MM.1S (cell line): ENCODE measurements at regions not wholly inside any gene's neighbourhood (a gene's known extent, or its start where the extent isn't known, plus 50 kb on each side); places are given as distances from the start of the nearest gene placed in this dataset.

Source experiments
- DNase-seq: peaks from one replicate; pipeline ENCODE4 v3.0.0-alpha.2; 2015
- H2AFZ ChIP-seq: fragments of 300-600 bp; sonication (generic); 2 replicates; pipeline ENCODE4 v1.6.0; 2016; ENCODE audit warnings: antibody characterized with exemption, low read length
- H3F3A ChIP-seq: fragments of 300-600 bp; sonication (generic); 2 replicates; pipeline ENCODE4 v1.6.1; 2016; ENCODE audit warnings: mild to moderate bottlenecking, antibody characterized with exemption, low read length, moderate library complexity, mixed read lengths; ENCODE audit not compliant: insufficient read depth
- H3K27ac ChIP-seq: fragments of 300-600 bp; sonication (generic); 2 replicates; pipeline ENCODE4 v1.5.1; 2016; ENCODE audit warnings: mild to moderate bottlenecking, low read length
- H3K27me3 ChIP-seq: fragments of 300-600 bp; sonication (generic); replicated peaks from 2 replicates; pipeline ENCODE4 v1.6.0; 2016; ENCODE audit warnings: low read length; ENCODE audit not compliant: insufficient read depth
- H3K36me3 ChIP-seq: fragments of 300-600 bp; sonication (generic); replicated peaks from 2 replicates; pipeline ENCODE4 v1.6.1; 2016; ENCODE audit warnings: mild to moderate bottlenecking, low read length, mixed read lengths; ENCODE audit not compliant: insufficient read depth
- H3K4me1 ChIP-seq: fragments of 300-600 bp; sonication (generic); 2 replicates; pipeline ENCODE4 v1.6.1; 2016; ENCODE audit warnings: low read length, mixed read lengths
- H3K4me2 ChIP-seq: fragments of 300-600 bp; sonication (generic); 2 replicates; pipeline ENCODE4 v1.6.0; 2016; ENCODE audit warnings: low read depth, low read length
- H3K4me3 ChIP-seq: fragments of 300-600 bp; sonication (generic); 2 replicates; pipeline ENCODE4 v1.5.1; 2016; ENCODE audit warnings: low read length, mixed read lengths
- H3K79me2 ChIP-seq: fragments of 300-600 bp; sonication (generic); 2 replicates; pipeline ENCODE4 v1.6.1; 2016; ENCODE audit warnings: mixed run types, low read length, mixed read lengths
- H3K9ac ChIP-seq: fragments of 300-600 bp; sonication (generic); 2 replicates; pipeline ENCODE4 v1.6.1; 2016; ENCODE audit warnings: low read length, mixed read lengths
- H3K9me2 ChIP-seq: fragments of 300-600 bp; sonication (generic); replicated peaks from 2 replicates; pipeline ENCODE4 v1.6.1; 2016; ENCODE audit warnings: mild to moderate bottlenecking, low read length, mixed read lengths; ENCODE audit not compliant: insufficient read depth
- H3K9me3 ChIP-seq: fragments of 300-600 bp; sonication (generic); replicated peaks from 2 replicates; pipeline ENCODE4 v1.6.1; 2016; ENCODE audit warnings: mild to moderate bottlenecking, low read length, mixed read lengths; ENCODE audit not compliant: insufficient read depth
- H4K20me1 ChIP-seq: fragments of 300-600 bp; sonication (generic); 2 replicates; pipeline ENCODE4 v1.6.1; 2016; ENCODE audit warnings: mild to moderate bottlenecking, low read length, moderate library complexity, mixed read lengths; ENCODE audit not compliant: insufficient read depth
- EZH2 ChIP-seq: fragments of 300-600 bp; sonication (generic); optimal IDR thresholded peaks from 2 replicates; pipeline ENCODE3; 2017; ENCODE audit warnings: low read depth, mild to moderate bottlenecking, antibody characterized with exemption, low read length, mixed read lengths
- EZH2phosphoT487 ChIP-seq: fragments of 300-600 bp; sonication (generic); IDR thresholded peaks from 2 replicates; pipeline ENCODE4 v1.6.1; 2018; ENCODE audit warnings: antibody characterized with exemption, low read length
- TF ChIP-seq, protein P1 (sequence below): fragments of 300-600 bp; sonication (generic); IDR thresholded peaks from 2 replicates; pipeline ENCODE4 v1.5.1; 2016; ENCODE audit warnings: antibody characterized with exemption, low read length, mixed read lengths

GRCh38 chr9:87237336-87237735 lies 260.3 kb upstream of the DAPK1 start:
- no peak for DNase-seq
- Histone ChIP-seq H3K4me1 (no peaks in the 10 kb centered on the region), H3K27me3 (no peaks in the 10 kb centered on the region), H3F3A (no peaks in the 10 kb centered on the region), H2AFZ (no peak overlapping the region), H4K20me1 (no peaks in the 10 kb centered on the region), H3K9me2 (no peaks in the 10 kb centered on the region), H3K27ac (no peak overlapping the region), H3K79me2 (no peaks in the 10 kb centered on the region), H3K4me2 (no peak overlapping the region), H3K9me3 (no peaks in the 10 kb centered on the region; the same call in 1 of the 2 replicates), H3K36me3 (no peaks in the 10 kb centered on the region), H3K4me3 (no peak overlapping the region), H3K9ac (no peak overlapping the region)
- TF ChIP-seq, protein P1, sequence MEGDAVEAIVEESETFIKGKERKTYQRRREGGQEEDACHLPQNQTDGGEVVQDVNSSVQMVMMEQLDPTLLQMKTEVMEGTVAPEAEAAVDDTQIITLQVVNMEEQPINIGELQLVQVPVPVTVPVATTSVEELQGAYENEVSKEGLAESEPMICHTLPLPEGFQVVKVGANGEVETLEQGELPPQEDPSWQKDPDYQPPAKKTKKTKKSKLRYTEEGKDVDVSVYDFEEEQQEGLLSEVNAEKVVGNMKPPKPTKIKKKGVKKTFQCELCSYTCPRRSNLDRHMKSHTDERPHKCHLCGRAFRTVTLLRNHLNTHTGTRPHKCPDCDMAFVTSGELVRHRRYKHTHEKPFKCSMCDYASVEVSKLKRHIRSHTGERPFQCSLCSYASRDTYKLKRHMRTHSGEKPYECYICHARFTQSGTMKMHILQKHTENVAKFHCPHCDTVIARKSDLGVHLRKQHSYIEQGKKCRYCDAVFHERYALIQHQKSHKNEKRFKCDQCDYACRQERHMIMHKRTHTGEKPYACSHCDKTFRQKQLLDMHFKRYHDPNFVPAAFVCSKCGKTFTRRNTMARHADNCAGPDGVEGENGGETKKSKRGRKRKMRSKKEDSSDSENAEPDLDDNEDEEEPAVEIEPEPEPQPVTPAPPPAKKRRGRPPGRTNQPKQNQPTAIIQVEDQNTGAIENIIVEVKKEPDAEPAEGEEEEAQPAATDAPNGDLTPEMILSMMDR, result no peak
- no peak for TF ChIP-seq EZH2
- no peak for TF ChIP-seq EZH2phosphoT487

GRCh38 chr9:87238545-87238944 lies 259.1 kb upstream of the DAPK1 start:
- Histone ChIP-seq H3K9ac (no peak overlapping the region), H3K4me1 (no peaks in the 10 kb centered on the region), H3F3A (no peaks in the 10 kb centered on the region), H4K20me1 (no peaks in the 10 kb centered on the region), H3K36me3 (no peaks in the 10 kb centered on the region), H3K4me3 (no peak overlapping the region), H3K9me2 (no peaks in the 10 kb centered on the region), H3K4me2 (no peak overlapping the region), H3K27ac (no peak overlapping the region), H3K27me3 (no peaks in the 10 kb centered on the region), H3K79me2 (no peaks in the 10 kb centered on the region), H2AFZ (no peak overlapping the region), H3K9me3 (no peaks in the 10 kb centered on the region; the same call in 1 of the 2 replicates)
- DNase-seq, result no peak
- TF ChIP-seq EZH2phosphoT487 (no peak), EZH2 (no peak)
- TF ChIP-seq, protein P1, result no peak

DNA sequence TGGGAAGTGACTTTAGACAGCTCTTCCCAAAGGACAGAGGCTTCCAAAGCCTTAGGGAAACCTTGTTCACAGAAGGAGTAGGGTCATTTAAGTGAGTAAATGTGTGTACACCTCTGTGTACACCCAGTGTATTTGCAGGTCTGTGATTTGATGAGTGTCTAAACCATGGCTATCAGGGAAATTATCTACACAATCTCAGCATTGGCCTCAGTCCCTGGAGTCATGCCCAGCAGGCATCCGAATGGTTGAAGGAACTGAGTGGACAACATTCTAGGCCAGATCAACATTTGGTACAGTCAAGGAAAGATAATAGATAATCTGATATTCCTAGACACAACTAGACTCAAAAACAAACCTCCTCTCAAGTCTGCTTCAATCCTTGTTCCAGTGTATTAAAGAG lies 258.4 kb upstream of the DAPK1 start:
- no peak overlapping the region for H2AFZ ChIP-seq
- TF ChIP-seq, protein P1, result no peak
- TF ChIP-seq EZH2 (no peak), EZH2phosphoT487 (no peak)

More for the DNA sequence above, 258.4 kb upstream of the DAPK1 start:
- Histone ChIP-seq H3F3A (no peaks in the 10 kb centered on the region), H3K27ac (no peak overlapping the region), H3K4me3 (no peak overlapping the region), H3K9me3 (no peaks in the 10 kb centered on the region; the same call in 1 of the 2 replicates), H4K20me1 (no peaks in the 10 kb centered on the region), H3K4me1 (no peaks in the 10 kb centered on the region), H3K27me3 (no peaks in the 10 kb centered on the region), H3K9ac (no peak overlapping the region), H3K4me2 (no peak overlapping the region), H3K36me3 (no peaks in the 10 kb centered on the region), H3K9me2 (no peaks in the 10 kb centered on the region), H3K79me2 (no peaks in the 10 kb centered on the region)
- no peak for DNase-seq
